HEK293T (cell line): ENCODE measurements at regions not wholly inside any gene's neighbourhood (a gene's known extent, or its start where the extent isn't known, plus 50 kb on each side); places are given as distances from the start of the nearest gene placed in this dataset.

ENCODE experiments used
- ARNT ChIP-seq: fragments of 450-650 bp; IDR thresholded peaks from 2 replicates; pipeline ENCODE4 v1.6.1; 2017; ENCODE audit warnings: mild to moderate bottlenecking
- BHLHE40 ChIP-seq: fragments of 450-650 bp; IDR thresholded peaks from 2 replicates; pipeline ENCODE4 v1.6.1; 2016; ENCODE audit warnings: mild to moderate bottlenecking, moderate library complexity, borderline replicate concordance
- ELF4 ChIP-seq: fragments of 450-650 bp; IDR thresholded peaks from 2 replicates; pipeline ENCODE4 v1.6.1; 2017; ENCODE audit warnings: antibody characterized with exemption
- FOXM1 ChIP-seq: fragments of 450-650 bp; IDR thresholded peaks from 2 replicates; pipeline ENCODE4 v1.6.1; 2017; ENCODE audit warnings: mild to moderate bottlenecking, borderline replicate concordance
- HDGF ChIP-seq: fragments of 450-650 bp; IDR thresholded peaks from 2 replicates; pipeline ENCODE4 v1.6.1; 2017; ENCODE audit warnings: antibody characterized with exemption, borderline replicate concordance
- L3MBTL2 ChIP-seq: fragments of 450-650 bp; conservative IDR thresholded peaks from 2 replicates; pipeline ENCODE4 v1.6.1; 2016; ENCODE audit warnings: mild to moderate bottlenecking
- SP1 ChIP-seq: fragments of 450-650 bp; IDR thresholded peaks from 2 replicates; pipeline ENCODE4 v1.6.1; 2017
- TARDBP ChIP-seq: fragments of 450-650 bp; IDR thresholded peaks from 2 replicates; pipeline ENCODE4 v1.6.1; 2016

- TF ChIP-seq L3MBTL2 = no peak
- no peak for TF ChIP-seq ARNT
- TF ChIP-seq TARDBP = no peak
- TF ChIP-seq FOXM1 = no peak
- no peak for TF ChIP-seq HDGF
- TF ChIP-seq ELF4 = no peak
- no peak for TF ChIP-seq SP1
- TF ChIP-seq BHLHE40 = no peak
These were observed 255.1 kb upstream of the CXADR start for GRCh38 chr21:17257784-17258183.
